ENCODE measurements at regions not wholly inside any gene's neighbourhood (a gene's known extent, or its start where the extent isn't known, plus 50 kb on each side); places are given as distances from the start of the nearest gene placed in this dataset.

GRCh38 chr5:72733810-72734209 lies 82.7 kb upstream of the TNPO1 start:
- TF ChIP-seq CTCF (IDR thresholded peaks at IDR 0.05) (no peak), POLR2A (IDR thresholded peaks at IDR 0.05) (no peak), EP300 (IDR thresholded peaks at IDR 0.05) (no peak), POLR2AphosphoS5 (IDR thresholded peaks at IDR 0.05) (no peak)
